ENCODE measurements at regions not wholly inside any gene's neighbourhood (a gene's known extent, or its start where the extent isn't known, plus 50 kb on each side); places are given as distances from the start of the nearest gene placed in this dataset.

- no peak overlapping the region for H3K27ac ChIP-seq
- no peaks in the 10 kb centered on the region for H3K27me3 ChIP-seq
- TF ChIP-seq POLR2AphosphoS5 (IDR thresholded peaks at IDR 0.05), result no peak
- TF ChIP-seq POLR2A (IDR thresholded peaks at IDR 0.05), result no peak
- TF ChIP-seq CTCF (IDR thresholded peaks at IDR 0.05), result no peak
- no peak for TF ChIP-seq EP300 (IDR thresholded peaks at IDR 0.05)
- WGBS, 5 donors, result 48 to 73% (median 61%) methylated on average over 2 of the region's 2 CpGs
- DNase-seq, result peak in 1 of 2 donors; percentile 25
- no peaks in the 10 kb centered on the region for H3K36me3 ChIP-seq
- peaks cover 0 to 10% (median 0%) of the 10 kb centered on the region in 4 donors for H3K4me1 ChIP-seq
- peaks cover 0 to 3% (median 2%) of the 10 kb centered on the region in 4 donors for H3K9me3 ChIP-seq
- no peak overlapping the region for H3K4me3 ChIP-seq
- intact Hi-C loops (cut with DNase I; ENCODE audit: low total_unique reads), result no loop called here
Measured at GRCh38 chr7:85773116-85773728, 586.4 kb upstream of the SEMA3D start.

- intact Hi-C loops (cut with DNase I; ENCODE audit: low total_unique reads), result no loop called here
- Histone ChIP-seq H3K27ac (no peak overlapping the region), H3K4me1 (peaks cover 0 to 6% (median 0%) of the 10 kb centered on the region in 4 donors), H3K4me3 (no peak overlapping the region), H3K9me3 (peaks cover 0 to 8% (median 3%) of the 10 kb centered on the region in 4 donors), H3K36me3 (no peaks in the 10 kb centered on the region), H3K27me3 (no peaks in the 10 kb centered on the region)
- 79 to 86% (median 81%) methylated on average over 3 of the region's 3 CpGs for WGBS, 5 donors
- TF ChIP-seq POLR2AphosphoS5 (IDR thresholded peaks at IDR 0.05) (no peak), POLR2A (IDR thresholded peaks at IDR 0.05) (no peak), CTCF (IDR thresholded peaks at IDR 0.05) (no peak)
- no peak for DNase-seq
Measured at GRCh38 chr7:85771516-85771915, 584.7 kb upstream of the SEMA3D start.

GRCh38 chr7:85770332-85770731, 583.5 kb upstream of the SEMA3D start:
- peaks cover 0 to 8% (median under 1%) of the 10 kb centered on the region in 4 donors for H3K4me1 ChIP-seq
- H3K36me3 ChIP-seq, result no peaks in the 10 kb centered on the region
- no peak for DNase-seq
- WGBS, 5 donors, result 86 to 97% (median 95%) methylated on average over 3 of the region's 3 CpGs
- no peaks in the 10 kb centered on the region for H3K27me3 ChIP-seq
- no peak for TF ChIP-seq POLR2A (IDR thresholded peaks at IDR 0.05)
- TF ChIP-seq CTCF (IDR thresholded peaks at IDR 0.05), result no peak
- TF ChIP-seq EP300 (IDR thresholded peaks at IDR 0.05), result no peak
- no peak for TF ChIP-seq POLR2AphosphoS5 (IDR thresholded peaks at IDR 0.05)
- intact Hi-C loops (cut with DNase I; ENCODE audit: low total_unique reads), result no loop called here
- H3K9me3 ChIP-seq, result peaks cover 0 to 8% (median 3%) of the 10 kb centered on the region in 4 donors
- H3K27ac ChIP-seq, result no peak overlapping the region
- H3K4me3 ChIP-seq, result no peak overlapping the region

GRCh38 chr7:85765698-85766298, 578.9 kb upstream of the SEMA3D start:
- peaks cover 0 to 8% (median 3%) of the 10 kb centered on the region in 4 donors for H3K9me3 ChIP-seq
- TF ChIP-seq POLR2A (IDR thresholded peaks at IDR 0.05) (no peak), CTCF (IDR thresholded peaks at IDR 0.05) (no peak), EP300 (IDR thresholded peaks at IDR 0.05) (no peak), POLR2AphosphoS5 (IDR thresholded peaks at IDR 0.05) (no peak)
- H3K4me1 ChIP-seq, result peaks cover 0 to 11% (median 3%) of the 10 kb centered on the region in 4 donors
- peak overlapping the region in 1 of 5 donors; percentile 2 for H3K27ac ChIP-seq
- peak in 1 of 2 donors; percentile 25 for DNase-seq
- H3K4me3 ChIP-seq, result no peak overlapping the region
- no peaks in the 10 kb centered on the region for H3K36me3 ChIP-seq
- no peaks in the 10 kb centered on the region for H3K27me3 ChIP-seq
- intact Hi-C loops (cut with DNase I; ENCODE audit: low total_unique reads), result no loop called here
- WGBS, 5 donors, result 18 to 46% (median 30%) methylated on average over 11 of the region's 11 CpGs
